H1 (cell line): ENCODE measurements at regions not wholly inside any gene's neighbourhood (a gene's known extent, or its start where the extent isn't known, plus 50 kb on each side); places are given as distances from the start of the nearest gene placed in this dataset.

Experiments used
- CTCF ChIA-PET: fragments of 300-600 bp; sonication (Branson Sonifier 250); formaldehyde crosslinking; loops from one replicate; lab custom pipeline; 2021; ENCODE audit not compliant: partially characterized antibody; lab: Charles Lee
- POLR2A ChIA-PET: fragments of 300-600 bp; sonication (Branson Sonifier 250); formaldehyde crosslinking; loops from one replicate; lab custom pipeline; 2021; ENCODE audit warnings: inconsistent platforms; ENCODE audit not compliant: partially characterized antibody; lab: Charles Lee
- DNase-seq, 2 experiments: peaks; one replicate each; pipeline versions ENCODE4 v3.0.0 to v3.0.0-alpha.2; 2010 to 2022; ENCODE audit warnings: low spot score in 2 of 2, low read depth in 1 of 2, mixed read lengths in 1 of 2
- FAIRE-seq: peaks from 2 replicates; lab custom pipeline; 2011; peaks lifted over from hg19 to GRCh38; lab: Jason Lieb, UNC
- H2AFZ ChIP-seq: 2 replicates; pipeline ENCODE4 v1.8.1; 2012; ENCODE audit warnings: low read length, inconsistent platforms
- H2AK5ac ChIP-seq: 2 replicates; pipeline ENCODE4 v1.6.1; 2013; ENCODE audit warnings: low read depth, low read length
- H2BK120ac ChIP-seq: replicated peaks from 2 replicates; pipeline ENCODE3; 2013; ENCODE audit warnings: low read depth, low read length, inconsistent platforms
- H2BK12ac ChIP-seq: 2 replicates; pipeline ENCODE4 v1.6.1; 2013; ENCODE audit warnings: low read depth, low read length
- H2BK15ac ChIP-seq: 2 replicates; pipeline ENCODE4 v1.6.1; 2013; ENCODE audit warnings: low read length
- H2BK20ac ChIP-seq: 2 replicates; pipeline ENCODE4 v1.6.1; 2013; ENCODE audit warnings: low read length
- H2BK5ac ChIP-seq: 2 replicates; pipeline ENCODE4 v1.6.1; 2013; ENCODE audit warnings: low read depth, low read length
- H3K14ac ChIP-seq: 2 replicates; pipeline ENCODE4 v1.6.1; 2013; ENCODE audit warnings: inconsistent platforms; ENCODE audit not compliant: insufficient read length
- H3K18ac ChIP-seq: 2 replicates; pipeline ENCODE4 v1.6.1; 2013; ENCODE audit warnings: low read length; ENCODE audit errors: extremely low read depth
- H3K23ac ChIP-seq: 2 replicates; pipeline ENCODE4 v1.6.1; 2013; ENCODE audit warnings: inconsistent platforms; ENCODE audit not compliant: insufficient read length
- H3K23me2 ChIP-seq: 2 replicates; pipeline ENCODE4 v1.6.1; 2013; ENCODE audit warnings: low read depth, low read length
- H3K27ac ChIP-seq: 2 replicates; pipeline ENCODE4 v1.6.1; 2011; ENCODE audit warnings: low read depth, low read length, inconsistent platforms
- H3K27me3 ChIP-seq, 4 experiments: replicated peaks in 1 of 4; 1 replicate in 1 of 4; 2 replicates in 3 of 4; pipeline versions ENCODE4 v1.6.1 to v1.8.1; 2011 to 2013; ENCODE audit warnings: low read length in 3 of 4, mild to moderate bottlenecking in 3 of 4, inconsistent platforms in 2 of 4, mixed read lengths in 2 of 4, moderate library complexity in 1 of 4; ENCODE audit not compliant: control insufficient read depth in 3 of 4, insufficient read depth in 3 of 4; ENCODE audit errors: extremely low read depth in 1 of 4
- H3K36me3 ChIP-seq, 4 experiments: 2 replicates each; pipeline versions ENCODE4 v1.6.1 to v1.8.1; 2011 to 2013; ENCODE audit warnings: mild to moderate bottlenecking in 4 of 4, low read length in 3 of 4, moderate library complexity in 2 of 4, control low read depth in 1 of 4, inconsistent platforms in 1 of 4; ENCODE audit not compliant: insufficient read depth in 4 of 4, control insufficient read depth in 2 of 4
- H3K4ac ChIP-seq: replicated peaks from 2 replicates; pipeline ENCODE3; 2013; ENCODE audit warnings: low read length, low read depth, mixed read lengths, inconsistent platforms; ENCODE audit not compliant: insufficient read length
- H3K4me1 ChIP-seq, 4 experiments: replicated peaks in 1 of 4; 1 replicate in 1 of 4; 2 replicates in 3 of 4; pipeline versions ENCODE4 v1.6.1 to v1.8.1; 2011 to 2013; ENCODE audit warnings: low read length in 3 of 4, inconsistent platforms in 2 of 4, mixed read lengths in 1 of 4; ENCODE audit not compliant: insufficient read depth in 4 of 4, control insufficient read depth in 3 of 4
- H3K4me2 ChIP-seq, 2 experiments: 2 replicates each; pipeline versions ENCODE4 v1.6.1 to v1.8.1; 2011 to 2013; ENCODE audit warnings: low read depth in 2 of 2, low read length in 2 of 2, control low read depth in 1 of 2, inconsistent platforms in 1 of 2, mild to moderate bottlenecking in 1 of 2; ENCODE audit not compliant: insufficient read depth in 1 of 2
- H3K4me3 ChIP-seq, 4 experiments: fragments of 200-600, 300-600 bp in 1 of 4; sonication (generic), shearing (Covaris generic), sonication (Bioruptor Twin) in 1 of 4; 2 replicates each; pipeline versions ENCODE4 v1.5.1 to v1.8.1; 2011 to 2016; ENCODE audit warnings: low read length in 4 of 4, low read depth in 3 of 4, control low read depth in 2 of 4, inconsistent platforms in 2 of 4, mild to moderate bottlenecking in 2 of 4, mixed read lengths in 1 of 4, moderate library complexity in 1 of 4; ENCODE audit not compliant: insufficient read depth in 2 of 4; ENCODE audit errors: extremely low read depth in 1 of 4
- H3K56ac ChIP-seq: replicated peaks from 2 replicates; pipeline ENCODE3; 2013; ENCODE audit warnings: low read depth, mild to moderate bottlenecking, mixed read lengths, low read length, inconsistent platforms; ENCODE audit not compliant: insufficient read length
- H3K79me1 ChIP-seq: 2 replicates; pipeline ENCODE4 v1.6.1; 2013; ENCODE audit warnings: low read depth, low read length, control low read depth
- H3K79me2 ChIP-seq, 2 experiments: 2 replicates each; pipeline versions ENCODE4 v1.6.1 to v1.8.1; 2012 to 2013; ENCODE audit warnings: low read length in 2 of 2, mild to moderate bottlenecking in 2 of 2, inconsistent platforms in 1 of 2; ENCODE audit not compliant: insufficient read depth in 2 of 2, control insufficient read depth in 1 of 2
- H3K9ac ChIP-seq, 4 experiments: replicated peaks in 1 of 4; 1 replicate in 1 of 4; 2 replicates in 3 of 4; pipeline versions ENCODE4 v1.6.1 to v1.8.1; 2011 to 2013; ENCODE audit warnings: low read depth in 3 of 4, low read length in 3 of 4, control low read depth in 2 of 4, mild to moderate bottlenecking in 2 of 4, moderate library complexity in 2 of 4, inconsistent platforms in 1 of 4; ENCODE audit errors: extremely low read depth in 1 of 4
- H3K9me3 ChIP-seq, 2 experiments: 2 replicates each; pipeline versions ENCODE4 v1.6.1 to v1.8.1; 2012 to 2013; ENCODE audit warnings: mild to moderate bottlenecking in 2 of 2, moderate library complexity in 2 of 2, control low read depth in 1 of 2, inconsistent platforms in 1 of 2, low read depth in 1 of 2, low read length in 1 of 2, mixed read lengths in 1 of 2; ENCODE audit not compliant: insufficient read depth in 2 of 2
- H4K20me1 ChIP-seq, 2 experiments: replicated peaks in 1 of 2; 2 replicates each; pipeline versions ENCODE3 to v1.8.1; 2011 to 2013; ENCODE audit warnings: inconsistent platforms in 2 of 2, low read length in 2 of 2, mild to moderate bottlenecking in 1 of 2; ENCODE audit not compliant: insufficient read depth in 2 of 2, control insufficient read depth in 1 of 2
- H4K5ac ChIP-seq: 2 replicates; pipeline ENCODE4 v1.6.1; 2013; ENCODE audit warnings: low read length, low read depth, mixed read lengths, inconsistent platforms; ENCODE audit not compliant: insufficient read length
- H4K8ac ChIP-seq: 2 replicates; pipeline ENCODE4 v1.8.0; 2013; ENCODE audit warnings: mild to moderate bottlenecking, moderate library complexity, low read length, inconsistent platforms; ENCODE audit not compliant: insufficient read depth; ENCODE audit errors: extremely low read depth
- H4K91ac ChIP-seq: replicated peaks from 2 replicates; pipeline ENCODE3; 2013; ENCODE audit warnings: low read length, mixed read lengths, inconsistent platforms; ENCODE audit not compliant: insufficient read length
- CHD2 ChIP-seq: IDR thresholded peaks from 2 replicates; pipeline ENCODE4 v1.6.1; 2012; ENCODE audit warnings: low read length, improper control_type of control experiment
- EZH2 ChIP-seq: fragments of 200-600 bp; sonication (generic); IDR thresholded peaks from 2 replicates; pipeline ENCODE4 v1.7.1; 2012; ENCODE audit warnings: low read depth, mild to moderate bottlenecking, moderate library complexity, low read length, inconsistent platforms; ENCODE audit not compliant: severe bottlenecking
- RBBP5 ChIP-seq: IDR thresholded peaks from 2 replicates; pipeline ENCODE4 v1.7.1; 2012; ENCODE audit warnings: low read depth, mild to moderate bottlenecking, inconsistent platforms, low read length, moderate library complexity, borderline replicate concordance
- RFX5 ChIP-seq: IDR thresholded peaks from 2 replicates; pipeline ENCODE4 v1.6.1; 2011; ENCODE audit warnings: low read depth, low read length, improper control_type of control experiment, borderline replicate concordance
- RNF2 ChIP-seq: fragments of 200-900, 300-1000 bp; sonication (generic); IDR thresholded peaks from 2 replicates; pipeline ENCODE4 v1.7.1; 2016; ENCODE audit warnings: borderline replicate concordance, low read depth, mild to moderate bottlenecking, antibody characterized with exemption, low read length; ENCODE audit not compliant: poor library complexity, severe bottlenecking; ENCODE audit errors: missing control alignments
- WGBS, 2 experiments: shearing (Covaris generic) in 1 of 2; methylation state at CpG; one replicate each; pipeline versions ENCODE4 v1.1.6 to v1.1.7; 2013 to 2015; ENCODE audit warnings: low lambda C conversion rate in 2 of 2, mixed read lengths in 2 of 2, inconsistent platforms in 1 of 2, low coverage in 1 of 2, missing lambda C conversion rate in 1 of 2; ENCODE audit not compliant: insufficient replicate concordance in 2 of 2, insufficient coverage in 1 of 2, insufficient read length in 1 of 2; ENCODE audit errors: extremely low coverage in 1 of 2, missing lambda C conversion rate in 1 of 2; 5-methylcytosine and 5-hydroxymethylcytosine counted together

- H4K20me1 ChIP-seq, result no peaks in the 10 kb centered on the region
- H3K23me2 ChIP-seq, result no peaks in the 10 kb centered on the region
- no peak overlapping the region for H2BK5ac ChIP-seq
- H2AFZ ChIP-seq, result no peak overlapping the region
- no peak overlapping the region for H3K4me3 ChIP-seq
- no peaks in the 10 kb centered on the region for H3K4me1 ChIP-seq
- no peaks in the 10 kb centered on the region for H3K9me3 ChIP-seq
- no peaks in the 10 kb centered on the region for H3K27me3 ChIP-seq
- no peaks in the 10 kb centered on the region for H3K79me1 ChIP-seq
- no peak overlapping the region for H2BK120ac ChIP-seq
- DNase-seq (no peak), FAIRE-seq (no peak)
- TF ChIP-seq CHD2, result no peak
- TF ChIP-seq RNF2, result no peak
- TF ChIP-seq EZH2, result no peak
- no peak for TF ChIP-seq RFX5
- TF ChIP-seq RBBP5, result no peak
- H3K4me2 ChIP-seq, result no peak overlapping the region
- no peak overlapping the region for H2AK5ac ChIP-seq
- no peak overlapping the region for H2BK15ac ChIP-seq
- H3K4ac ChIP-seq, result no peak overlapping the region
- no peaks in the 10 kb centered on the region for H3K79me2 ChIP-seq
- 87% methylated on average over 3 of the region's 3 CpGs; no CpG with 5 or more reads in 1 of the 2 experiments for WGBS, 2 experiments
- H3K56ac ChIP-seq, result no peak overlapping the region
- H2BK12ac ChIP-seq, result no peak overlapping the region
- H4K5ac ChIP-seq, result no peak overlapping the region
- H4K8ac ChIP-seq, result no peak overlapping the region
- H3K23ac ChIP-seq, result no peak overlapping the region
- no peak overlapping the region for H3K18ac ChIP-seq
- no peak overlapping the region for H3K27ac ChIP-seq
- ChIA-PET CTCF (interaction anchor here (1.7 kb wide), 1 partner anchor 10 kb away, joined by 6 read pairs; no protein-coding TSS in a partner anchor), POLR2A (no interaction called here)
- H4K91ac ChIP-seq, result no peak overlapping the region
- H2BK20ac ChIP-seq, result no peak overlapping the region
- no peaks in the 10 kb centered on the region for H3K36me3 ChIP-seq
- no peak overlapping the region for H3K9ac ChIP-seq
- no peak overlapping the region for H3K14ac ChIP-seq
These were observed 1096.8 kb upstream of the ACVR2A start for GRCh38 chr2:146748046-146748445.
